ENCODE measurements at regions not wholly inside any gene's neighbourhood (a gene's known extent, or its start where the extent isn't known, plus 50 kb on each side); places are given as distances from the start of the nearest gene placed in this dataset.

DNA sequence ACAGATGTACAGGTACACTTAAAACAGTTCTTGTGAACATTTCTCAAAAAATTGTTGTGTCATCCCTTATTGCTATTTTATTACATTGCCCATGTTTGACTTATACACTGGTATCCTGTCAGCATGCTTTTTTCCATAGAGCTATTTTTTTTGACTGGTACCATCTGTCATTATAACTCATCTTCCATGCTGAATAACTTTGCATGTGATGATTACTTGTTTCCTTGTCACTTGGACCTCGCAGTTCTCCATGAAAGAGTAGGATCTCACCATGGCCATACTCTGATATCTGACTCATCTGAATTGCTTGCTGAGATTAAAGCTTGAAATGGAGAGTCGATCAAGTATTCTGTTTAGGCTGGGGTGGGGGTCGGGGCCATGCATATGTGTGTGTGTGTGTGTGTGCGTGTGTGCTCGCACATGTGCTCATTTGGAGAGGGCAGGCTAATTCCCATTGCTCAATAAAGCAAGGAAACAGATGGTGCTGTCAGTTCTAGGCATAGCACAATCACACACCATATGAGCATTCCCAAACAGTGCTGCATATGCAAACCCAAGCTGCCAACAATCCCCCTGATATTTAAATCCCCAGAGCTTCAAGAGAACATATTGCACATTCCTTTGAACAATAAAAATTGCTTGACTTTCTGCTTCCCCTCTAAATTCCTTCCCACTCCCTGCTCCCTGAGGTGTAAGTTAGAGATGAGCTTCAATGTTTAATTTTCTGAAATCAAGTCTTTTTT lies 62.9 kb downstream of the NHLRC3 start:
- H3K27me3 ChIP-seq (ENCODE audit: control insufficient read depth, insufficient read depth, low read length) = no peaks in the 10 kb centered on the region
- H3K36me3 ChIP-seq (ENCODE audit: control insufficient read depth, insufficient read depth, low read length) = no peaks in the 10 kb centered on the region
- no peak overlapping the region for H3K27ac ChIP-seq (ENCODE audit: low read depth, low read length)
- no peaks in the 10 kb centered on the region for H3K9me3 ChIP-seq (ENCODE audit: control insufficient read depth, insufficient read depth, low read depth, low read length)
- H3K4me3 ChIP-seq (ENCODE audit: low read depth, low read length) = no peak overlapping the region
- no peak overlapping the region for H3K9ac ChIP-seq (ENCODE audit: low read length)
- no peaks in the 10 kb centered on the region; the same call in 1 of the 2 replicates for H3K4me1 ChIP-seq (ENCODE audit: control insufficient read depth, insufficient read depth, low read length)

DNA sequence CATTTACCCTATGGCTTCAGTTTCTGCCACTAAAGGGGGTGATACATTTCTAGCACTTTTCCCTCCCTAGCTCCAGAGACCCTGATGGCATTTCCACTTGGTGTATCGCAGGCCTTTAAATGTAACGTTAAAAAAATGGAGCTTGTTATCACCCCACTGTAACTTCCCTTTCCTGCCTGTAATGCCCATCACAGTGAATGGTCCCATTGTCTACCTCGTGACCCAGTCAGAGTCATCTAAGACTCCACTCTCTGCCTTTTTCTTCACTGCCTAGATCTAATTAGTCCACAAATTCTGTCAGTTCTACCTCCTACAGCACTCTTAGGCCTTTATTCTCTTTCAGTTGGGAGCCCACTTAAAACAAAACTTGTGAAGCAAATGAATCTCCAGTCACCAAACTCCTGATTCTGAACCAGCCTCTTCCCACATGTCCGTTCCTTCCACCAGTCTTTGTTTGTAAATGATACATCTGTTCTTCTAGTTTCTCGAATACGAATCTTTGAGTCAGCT lies 64.8 kb downstream of the NHLRC3 start:
- no peaks in the 10 kb centered on the region for H3K27me3 ChIP-seq (ENCODE audit: control insufficient read depth, insufficient read depth, low read length)
- no peak overlapping the region for H3K9ac ChIP-seq (ENCODE audit: low read length)
- no peak overlapping the region for H3K4me3 ChIP-seq (ENCODE audit: low read depth, low read length)
- H3K4me1 ChIP-seq (ENCODE audit: control insufficient read depth, insufficient read depth, low read length) = no peaks in the 10 kb centered on the region; the same call in 1 of the 2 replicates
- no peak overlapping the region for H3K27ac ChIP-seq (ENCODE audit: low read depth, low read length)
- H3K36me3 ChIP-seq (ENCODE audit: control insufficient read depth, insufficient read depth, low read length) = no peaks in the 10 kb centered on the region
- no peaks in the 10 kb centered on the region for H3K9me3 ChIP-seq (ENCODE audit: control insufficient read depth, insufficient read depth, low read depth, low read length)

DNA sequence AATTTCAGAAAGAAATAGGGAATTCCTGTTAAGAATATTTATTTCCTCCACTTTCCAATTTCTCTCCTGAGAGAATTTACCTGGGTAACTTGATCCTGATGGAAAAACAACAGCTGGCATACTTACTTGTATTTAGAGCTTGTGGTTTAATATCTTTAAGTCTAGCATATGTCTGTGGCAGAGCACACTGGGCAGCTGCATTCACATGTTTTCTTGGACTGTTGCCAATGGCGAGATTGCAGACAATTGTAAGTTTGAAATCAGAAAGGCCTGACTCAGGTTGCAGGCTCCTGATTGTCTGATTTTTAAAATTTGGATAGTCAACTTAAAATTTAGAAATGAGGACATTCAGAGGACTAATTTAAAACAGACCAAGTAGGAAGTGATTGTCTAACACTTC lies 66.9 kb downstream of the NHLRC3 start:
- no peak overlapping the region for H3K27ac ChIP-seq (ENCODE audit: low read depth, low read length)
- no peaks in the 10 kb centered on the region for H3K27me3 ChIP-seq (ENCODE audit: control insufficient read depth, insufficient read depth, low read length)
- H3K36me3 ChIP-seq (ENCODE audit: control insufficient read depth, insufficient read depth, low read length) = no peaks in the 10 kb centered on the region
- H3K9ac ChIP-seq (ENCODE audit: low read length) = no peak overlapping the region
- no peaks in the 10 kb centered on the region for H3K9me3 ChIP-seq (ENCODE audit: control insufficient read depth, insufficient read depth, low read depth, low read length)
- no peak overlapping the region for H3K4me3 ChIP-seq (ENCODE audit: low read depth, low read length)
- H3K4me1 ChIP-seq (ENCODE audit: control insufficient read depth, insufficient read depth, low read length) = no peaks in the 10 kb centered on the region; the same call in 1 of the 2 replicates

DNA sequence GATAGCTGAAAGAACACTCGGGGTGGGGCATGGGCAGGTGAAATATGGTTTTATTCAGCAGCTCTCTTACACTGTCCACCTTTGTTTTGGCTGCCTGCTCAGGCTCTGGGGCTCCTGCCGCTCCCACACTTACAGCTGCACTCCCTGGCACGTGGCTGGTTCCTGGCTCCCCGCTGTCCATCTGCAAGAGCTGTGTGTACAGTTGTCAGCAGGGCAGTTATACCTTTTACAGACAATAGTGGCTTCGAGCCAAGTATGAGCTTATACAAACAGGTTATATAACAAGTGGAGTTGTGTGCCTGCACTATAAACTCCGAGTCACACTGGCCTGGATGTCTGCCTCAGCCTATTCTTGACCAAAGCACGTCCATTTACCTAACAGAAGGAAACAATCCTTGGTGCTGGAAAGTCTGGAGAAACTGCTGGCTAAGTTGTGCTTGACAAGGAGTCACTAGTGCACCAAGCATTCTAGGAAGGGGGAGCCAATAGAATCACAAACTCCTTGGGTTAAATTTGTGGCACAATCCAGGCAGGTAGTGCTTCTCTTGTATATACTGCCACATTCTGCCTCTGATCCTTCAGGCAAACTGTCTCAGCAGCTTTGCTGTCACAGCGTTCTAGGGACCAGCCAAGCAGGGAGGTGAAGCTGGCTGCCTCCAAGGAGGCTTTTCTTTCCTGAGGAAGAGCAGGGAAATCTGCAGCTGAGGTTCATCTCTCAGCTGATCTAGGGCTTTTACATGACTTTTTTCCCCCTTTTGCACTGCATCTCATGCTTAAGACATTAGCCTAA lies 68.2 kb downstream of the NHLRC3 start:
- Histone ChIP-seq H3K27ac (ENCODE audit: low read depth, low read length) (no peak overlapping the region), H3K4me3 (ENCODE audit: low read depth, low read length) (no peak overlapping the region), H3K9me3 (ENCODE audit: control insufficient read depth, insufficient read depth, low read depth, low read length) (no peaks in the 10 kb centered on the region), H3K36me3 (ENCODE audit: control insufficient read depth, insufficient read depth, low read length) (no peaks in the 10 kb centered on the region), H3K4me1 (ENCODE audit: control insufficient read depth, insufficient read depth, low read length) (no peaks in the 10 kb centered on the region; the same call in 1 of the 2 replicates), H3K9ac (ENCODE audit: low read length) (no peak overlapping the region), H3K27me3 (ENCODE audit: control insufficient read depth, insufficient read depth, low read length) (no peaks in the 10 kb centered on the region)

DNA sequence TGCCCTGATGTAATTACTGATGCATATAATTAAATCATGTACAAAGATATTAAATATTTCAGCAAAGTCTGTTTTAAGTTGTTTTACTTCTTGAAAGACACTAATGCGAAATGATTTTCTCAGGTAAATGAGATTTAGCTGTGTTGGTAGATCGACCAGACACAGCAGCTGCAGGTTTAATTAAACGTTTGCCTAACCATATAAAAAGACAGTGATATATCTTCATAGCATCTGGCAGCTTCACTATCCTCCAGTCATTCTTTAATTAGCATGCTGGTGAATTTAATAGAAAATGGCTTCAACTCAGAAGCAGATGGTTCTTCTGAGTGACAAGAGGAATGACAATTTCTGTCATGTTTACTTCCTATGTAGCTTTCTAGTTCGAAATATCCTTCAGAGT lies 69.3 kb downstream of the NHLRC3 start:
- no peaks in the 10 kb centered on the region for H3K9me3 ChIP-seq (ENCODE audit: control insufficient read depth, insufficient read depth, low read depth, low read length)
- H3K4me1 ChIP-seq (ENCODE audit: control insufficient read depth, insufficient read depth, low read length) = no peaks in the 10 kb centered on the region; the same call in 1 of the 2 replicates
- H3K36me3 ChIP-seq (ENCODE audit: control insufficient read depth, insufficient read depth, low read length) = no peaks in the 10 kb centered on the region
- no peaks in the 10 kb centered on the region for H3K27me3 ChIP-seq (ENCODE audit: control insufficient read depth, insufficient read depth, low read length)
- no peak overlapping the region for H3K4me3 ChIP-seq (ENCODE audit: low read depth, low read length)
- no peak overlapping the region for H3K9ac ChIP-seq (ENCODE audit: low read length)
- H3K27ac ChIP-seq (ENCODE audit: low read depth, low read length) = no peak overlapping the region

DNA sequence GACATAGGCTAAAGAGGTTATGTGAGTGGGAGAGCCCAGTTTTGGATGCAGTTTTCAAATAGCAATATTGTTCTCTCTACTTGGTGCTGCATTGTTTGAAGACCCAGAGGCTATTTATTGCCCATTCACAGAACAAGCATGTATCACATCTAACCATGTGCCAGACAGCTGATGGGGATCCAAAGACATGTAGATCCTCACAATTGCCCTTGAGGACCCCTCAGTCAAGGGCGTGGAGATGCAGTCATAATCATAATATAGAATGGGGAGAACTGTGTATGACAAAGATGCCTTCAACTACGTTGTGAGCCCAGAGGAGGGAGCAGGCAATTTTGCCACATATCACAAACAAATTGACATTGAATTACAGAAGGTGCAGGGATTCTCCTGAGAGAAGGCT lies 70.5 kb downstream of the NHLRC3 start:
- Histone ChIP-seq H3K9ac (ENCODE audit: low read length) (no peak overlapping the region), H3K27ac (ENCODE audit: low read depth, low read length) (no peak overlapping the region), H3K4me1 (ENCODE audit: control insufficient read depth, insufficient read depth, low read length) (no peaks in the 10 kb centered on the region), H3K27me3 (ENCODE audit: control insufficient read depth, insufficient read depth, low read length) (no peaks in the 10 kb centered on the region), H3K4me3 (ENCODE audit: low read depth, low read length) (no peak overlapping the region), H3K9me3 (ENCODE audit: control insufficient read depth, insufficient read depth, low read depth, low read length) (no peaks in the 10 kb centered on the region), H3K36me3 (ENCODE audit: control insufficient read depth, insufficient read depth, low read length) (no peaks in the 10 kb centered on the region)

DNA sequence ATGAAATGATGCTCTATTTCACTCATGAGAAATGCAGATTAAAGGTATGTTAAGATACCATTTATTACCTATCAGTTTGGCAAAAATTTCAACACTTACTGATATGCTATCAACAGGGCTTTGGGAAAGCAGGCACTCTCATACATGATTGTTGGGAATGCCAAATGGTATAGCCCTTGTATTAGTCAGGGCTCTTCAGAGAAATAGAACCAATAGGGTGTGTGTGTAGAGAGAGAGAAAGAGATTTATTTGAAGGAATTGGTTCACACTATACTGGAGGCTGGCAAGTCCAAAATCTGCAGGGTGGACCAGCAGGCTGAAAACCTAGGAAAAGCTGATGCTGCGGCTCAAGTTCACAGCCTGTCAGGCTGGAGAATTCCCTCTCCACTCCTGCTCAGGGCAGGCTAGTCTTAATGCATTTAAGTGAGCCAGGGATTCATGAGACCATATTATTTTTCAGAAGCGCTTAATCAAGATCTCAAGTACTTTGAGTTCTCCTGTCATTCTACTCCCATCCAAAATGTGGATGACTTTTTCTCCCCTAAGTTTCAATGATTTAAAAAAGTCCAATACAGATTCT lies 72.4 kb downstream of the NHLRC3 start:
- no peaks in the 10 kb centered on the region for H3K27me3 ChIP-seq (ENCODE audit: control insufficient read depth, insufficient read depth, low read length)
- no peak overlapping the region for H3K4me3 ChIP-seq (ENCODE audit: low read depth, low read length)
- H3K9ac ChIP-seq (ENCODE audit: low read length) = no peak overlapping the region
- H3K4me1 ChIP-seq (ENCODE audit: control insufficient read depth, insufficient read depth, low read length) = no peaks in the 10 kb centered on the region
- H3K27ac ChIP-seq (ENCODE audit: low read depth, low read length) = no peak overlapping the region
- no peaks in the 10 kb centered on the region for H3K9me3 ChIP-seq (ENCODE audit: control insufficient read depth, insufficient read depth, low read depth, low read length)
- no peaks in the 10 kb centered on the region for H3K36me3 ChIP-seq (ENCODE audit: control insufficient read depth, insufficient read depth, low read length)

DNA sequence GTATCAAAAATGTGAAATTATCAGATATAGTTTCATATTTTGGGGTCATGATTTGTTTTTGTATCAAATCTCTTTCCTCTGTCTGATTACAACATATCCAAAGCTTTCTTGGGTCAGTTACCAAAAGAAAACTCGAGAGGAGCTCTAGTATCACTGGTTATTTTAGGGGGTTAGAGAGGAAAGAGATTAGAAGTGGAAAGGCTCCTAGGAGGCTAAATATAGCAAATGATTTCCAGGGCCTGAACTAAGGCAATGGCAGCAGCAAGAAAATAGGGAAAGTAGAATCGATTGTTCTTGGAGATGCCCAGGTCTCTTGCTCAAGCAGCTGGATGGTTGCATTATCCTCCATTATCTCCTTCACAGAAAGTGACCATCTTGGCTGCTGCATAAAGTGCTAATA lies 72.9 kb downstream of the NHLRC3 start:
- Histone ChIP-seq H3K27me3 (ENCODE audit: control insufficient read depth, insufficient read depth, low read length) (no peaks in the 10 kb centered on the region), H3K36me3 (ENCODE audit: control insufficient read depth, insufficient read depth, low read length) (no peaks in the 10 kb centered on the region), H3K4me3 (ENCODE audit: low read depth, low read length) (no peak overlapping the region), H3K9me3 (ENCODE audit: control insufficient read depth, insufficient read depth, low read depth, low read length) (no peaks in the 10 kb centered on the region), H3K27ac (ENCODE audit: low read depth, low read length) (no peak overlapping the region), H3K4me1 (ENCODE audit: control insufficient read depth, insufficient read depth, low read length) (no peaks in the 10 kb centered on the region), H3K9ac (ENCODE audit: low read length) (no peak overlapping the region)

DNA sequence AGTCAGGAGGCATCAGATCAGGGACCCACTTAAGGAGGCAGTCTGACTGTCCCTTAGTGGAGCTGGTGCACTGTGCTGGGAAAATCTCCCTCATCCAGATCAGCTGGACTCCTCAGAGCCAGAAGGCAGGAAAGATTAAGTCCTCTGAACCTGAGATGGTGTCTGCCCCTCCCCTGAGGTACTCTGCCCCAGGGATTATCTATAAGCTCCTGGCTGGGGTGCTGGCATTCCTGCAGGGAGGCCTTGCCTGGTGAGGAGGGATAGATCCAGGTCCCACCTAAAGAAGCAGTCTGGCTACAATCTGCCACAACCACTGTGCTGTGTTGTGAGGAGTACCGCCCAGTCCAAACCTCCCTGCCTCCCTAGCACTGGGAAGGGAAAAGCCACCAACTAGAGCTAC lies 81.2 kb downstream of the NHLRC3 start:
- Histone ChIP-seq H3K4me3 (ENCODE audit: low read depth, low read length) (no peak overlapping the region), H3K4me1 (ENCODE audit: control insufficient read depth, insufficient read depth, low read length) (no peaks in the 10 kb centered on the region), H3K9ac (ENCODE audit: low read length) (no peak overlapping the region), H3K36me3 (ENCODE audit: control insufficient read depth, insufficient read depth, low read length) (no peaks in the 10 kb centered on the region), H3K27me3 (ENCODE audit: control insufficient read depth, insufficient read depth, low read length) (no peaks in the 10 kb centered on the region), H3K27ac (ENCODE audit: low read depth, low read length) (no peak overlapping the region), H3K9me3 (ENCODE audit: control insufficient read depth, insufficient read depth, low read depth, low read length) (no peaks in the 10 kb centered on the region)

DNA sequence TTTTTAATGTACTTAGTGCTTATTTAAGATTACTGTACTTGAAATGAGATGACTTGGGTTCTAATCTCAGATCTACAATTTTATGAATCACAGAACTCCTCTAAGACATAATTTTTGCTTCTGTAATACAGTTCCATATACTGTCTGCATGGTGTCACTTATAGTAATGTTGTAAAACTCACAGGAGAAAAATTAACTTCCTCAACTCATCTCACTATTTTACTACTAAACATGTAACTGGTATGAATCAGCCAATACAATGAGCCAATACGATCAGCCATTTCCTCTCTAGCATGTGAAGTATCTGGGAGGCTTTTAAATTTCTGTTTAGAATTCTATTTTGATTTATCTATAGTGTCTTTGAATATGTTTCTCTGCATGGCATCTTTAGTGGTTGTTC lies 85.3 kb downstream of the NHLRC3 start:
- Histone ChIP-seq H3K4me3 (ENCODE audit: low read depth, low read length) (no peak overlapping the region), H3K27me3 (ENCODE audit: control insufficient read depth, insufficient read depth, low read length) (no peaks in the 10 kb centered on the region), H3K27ac (ENCODE audit: low read depth, low read length) (no peak overlapping the region), H3K9me3 (ENCODE audit: control insufficient read depth, insufficient read depth, low read depth, low read length) (no peaks in the 10 kb centered on the region), H3K4me1 (ENCODE audit: control insufficient read depth, insufficient read depth, low read length) (0 out of 2 replicates have a peak, but pooled peaks cover 5% of the 10 kb centered on the region), H3K36me3 (ENCODE audit: control insufficient read depth, insufficient read depth, low read length) (no peaks in the 10 kb centered on the region), H3K9ac (ENCODE audit: low read length) (no peak overlapping the region)

DNA sequence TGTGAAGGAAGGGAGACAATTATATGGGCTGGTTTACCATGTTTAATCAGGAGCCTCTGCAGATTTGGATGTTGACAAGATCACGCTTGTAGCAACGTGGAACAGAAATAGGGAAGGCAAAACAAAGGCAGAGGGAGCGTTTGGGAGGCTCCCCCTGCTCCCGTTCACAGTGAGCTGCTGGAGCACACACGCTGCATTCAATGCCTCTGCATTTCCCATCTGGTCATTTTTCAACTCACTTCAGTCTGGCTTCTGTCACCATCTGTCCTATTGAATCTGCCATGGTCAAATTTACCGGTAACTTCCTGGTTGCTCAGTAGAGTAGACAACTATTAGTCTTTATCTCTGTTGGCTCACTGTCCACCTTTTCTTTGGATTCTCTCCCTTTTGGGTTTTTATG lies 91.0 kb downstream of the NHLRC3 start:
- Histone ChIP-seq H3K36me3 (ENCODE audit: control insufficient read depth, insufficient read depth, low read length) (no peaks in the 10 kb centered on the region), H3K9me3 (ENCODE audit: control insufficient read depth, insufficient read depth, low read depth, low read length) (no peaks in the 10 kb centered on the region), H3K27ac (ENCODE audit: low read depth, low read length) (no peak overlapping the region), H3K4me3 (ENCODE audit: low read depth, low read length) (no peak overlapping the region), H3K9ac (ENCODE audit: low read length) (no peak overlapping the region), H3K27me3 (ENCODE audit: control insufficient read depth, insufficient read depth, low read length) (no peaks in the 10 kb centered on the region), H3K4me1 (ENCODE audit: control insufficient read depth, insufficient read depth, low read length) (peaks cover 15% of the 10 kb centered on the region)

Measured in HUES6 (cell line).